Fibroblast of pulmonary artery (primary cell): ENCODE measurements at regions not wholly inside any gene's neighbourhood (a gene's known extent, or its start where the extent isn't known, plus 50 kb on each side); places are given as distances from the start of the nearest gene placed in this dataset.

Experiments
- DNase-seq: peaks from one replicate; pipeline ENCODE4 v3.0.0-alpha.2; 2010; ENCODE audit warnings: low read depth
- H3K4me3 ChIP-seq: replicated peaks from 2 replicates; pipeline ENCODE4 v1.5.1; 2011; ENCODE audit warnings: low read depth, mild to moderate bottlenecking, control low read depth, low read length, moderate library complexity
- TF ChIP-seq, protein P1 (sequence below): IDR thresholded peaks from 2 replicates; pipeline ENCODE4 v1.5.1; 2011; ENCODE audit warnings: mild to moderate bottlenecking, control low read depth, low read length, inconsistent platforms; ENCODE audit errors: missing control alignments

DNA sequence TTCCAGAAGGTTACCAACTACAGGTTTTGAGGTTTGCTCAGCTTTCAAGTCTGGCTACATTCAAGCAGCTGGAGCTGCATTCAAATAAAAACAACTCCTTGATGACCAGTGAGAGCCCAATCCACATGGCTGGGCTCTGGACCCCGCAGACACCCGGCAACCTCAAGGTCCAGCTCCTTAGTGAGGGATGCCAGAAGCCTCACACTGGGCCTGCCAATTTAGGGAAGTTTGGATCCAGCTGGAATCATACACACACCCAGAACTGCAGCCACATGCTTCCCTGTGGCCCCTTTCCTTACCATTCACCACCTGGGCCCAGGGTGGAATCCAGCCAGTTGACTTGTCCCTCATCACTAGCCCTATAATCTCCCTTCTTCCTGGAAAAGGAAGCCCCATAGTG lies 123.7 kb downstream of the UBE2U start:
- TF ChIP-seq, protein P1, sequence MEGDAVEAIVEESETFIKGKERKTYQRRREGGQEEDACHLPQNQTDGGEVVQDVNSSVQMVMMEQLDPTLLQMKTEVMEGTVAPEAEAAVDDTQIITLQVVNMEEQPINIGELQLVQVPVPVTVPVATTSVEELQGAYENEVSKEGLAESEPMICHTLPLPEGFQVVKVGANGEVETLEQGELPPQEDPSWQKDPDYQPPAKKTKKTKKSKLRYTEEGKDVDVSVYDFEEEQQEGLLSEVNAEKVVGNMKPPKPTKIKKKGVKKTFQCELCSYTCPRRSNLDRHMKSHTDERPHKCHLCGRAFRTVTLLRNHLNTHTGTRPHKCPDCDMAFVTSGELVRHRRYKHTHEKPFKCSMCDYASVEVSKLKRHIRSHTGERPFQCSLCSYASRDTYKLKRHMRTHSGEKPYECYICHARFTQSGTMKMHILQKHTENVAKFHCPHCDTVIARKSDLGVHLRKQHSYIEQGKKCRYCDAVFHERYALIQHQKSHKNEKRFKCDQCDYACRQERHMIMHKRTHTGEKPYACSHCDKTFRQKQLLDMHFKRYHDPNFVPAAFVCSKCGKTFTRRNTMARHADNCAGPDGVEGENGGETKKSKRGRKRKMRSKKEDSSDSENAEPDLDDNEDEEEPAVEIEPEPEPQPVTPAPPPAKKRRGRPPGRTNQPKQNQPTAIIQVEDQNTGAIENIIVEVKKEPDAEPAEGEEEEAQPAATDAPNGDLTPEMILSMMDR: no peak
- DNase-seq: no peak
- H3K4me3 ChIP-seq: no peak overlapping the region

- H3K4me3 ChIP-seq: no peak overlapping the region
- TF ChIP-seq, protein P1: no peak
- DNase-seq: no peak
Measured at GRCh38 chr1:64328193-64328592, 124.8 kb downstream of the UBE2U start.

GRCh38 chr1:64330839-64331238 lies 127.4 kb downstream of the UBE2U start:
- DNase-seq: no peak
- H3K4me3 ChIP-seq: no peak overlapping the region
- TF ChIP-seq, protein P1: no peak

- TF ChIP-seq, protein P1: no peak
- H3K4me3 ChIP-seq: no peak overlapping the region
- DNase-seq: no peak
Measured at GRCh38 chr1:64335636-64336035, 132.2 kb downstream of the UBE2U start.

GRCh38 chr1:64337475-64337874 lies 132.5 kb upstream of the CACHD1 start:
- H3K4me3 ChIP-seq: no peak overlapping the region

GRCh38 chr1:64337926-64338325 lies 132.0 kb upstream of the CACHD1 start:
- TF ChIP-seq, protein P1: no peak
- H3K4me3 ChIP-seq: no peak overlapping the region
- no peak for DNase-seq

More at GRCh38 chr1:64337475-64337874, 132.5 kb upstream of the CACHD1 start:
- no peak for DNase-seq
- TF ChIP-seq, protein P1: no peak

DNA sequence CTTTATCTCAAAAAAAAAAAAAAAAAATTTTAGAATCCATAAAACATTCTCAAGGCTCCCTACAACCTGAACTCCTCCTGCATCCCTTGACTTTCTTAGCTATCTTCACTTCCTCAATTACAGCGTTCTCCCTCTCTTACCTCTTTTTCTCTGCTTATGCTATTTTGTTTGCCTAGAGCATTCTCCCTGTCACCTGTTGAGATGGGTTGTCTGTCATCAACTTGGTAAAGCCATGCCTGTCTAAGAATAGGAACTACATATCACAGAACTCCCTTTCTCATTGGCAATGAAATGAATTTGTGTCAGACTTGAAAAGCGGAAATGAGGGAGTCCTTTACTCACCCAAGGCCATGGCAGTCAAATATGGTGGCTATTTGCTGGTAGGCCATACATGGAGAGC lies 129.6 kb upstream of the CACHD1 start:
- DNase-seq: no peak
- TF ChIP-seq, protein P1: no peak
- H3K4me3 ChIP-seq: no peak overlapping the region
